ENCODE measurements at regions not wholly inside any gene's neighbourhood (a gene's known extent, or its start where the extent isn't known, plus 50 kb on each side); places are given as distances from the start of the nearest gene placed in this dataset.
"Not testable (repeated sequence)": the region's sequence is repeated elsewhere in the genome, so short reads cannot be mapped to it uniquely, and the experiment has no call there.

- Histone ChIP-seq H3K9me3 (ENCODE audit: control insufficient read depth, insufficient read depth, low read length) (no peaks in the 10 kb centered on the region), H3K27me3 (ENCODE audit: control insufficient read depth, insufficient read depth, low read length) (no peaks in the 10 kb centered on the region), H3K4me3 (ENCODE audit: low read depth, low read length) (no peak overlapping the region), H3K27ac (ENCODE audit: low read depth, low read length) (no peak overlapping the region)
- TF ChIP-seq CTCF (IDR thresholded peaks at IDR 0.05; ENCODE audit: low read depth, low read length) = no peak
- no peak for DNase-seq (ENCODE audit: low read depth, low spot score)
- ChIA-PET CTCF (no interaction called here), POLR2A (no interaction called here)
These were observed 146.7 kb downstream of the SEM1 start for GRCh38 chr7:96562966-96563365.

- no peak overlapping the region for H3K4me3 ChIP-seq (ENCODE audit: low read depth, low read length)
- DNase-seq (ENCODE audit: low read depth, low spot score) = no peak
- no peak overlapping the region for H3K27ac ChIP-seq (ENCODE audit: low read depth, low read length)
- no peak for TF ChIP-seq CTCF (IDR thresholded peaks at IDR 0.05; ENCODE audit: low read depth, low read length)
- H3K9me3 ChIP-seq (ENCODE audit: control insufficient read depth, insufficient read depth, low read length) = no peaks in the 10 kb centered on the region
- H3K27me3 ChIP-seq (ENCODE audit: control insufficient read depth, insufficient read depth, low read length) = no peaks in the 10 kb centered on the region
- ChIA-PET POLR2A (no interaction called here), CTCF (no interaction called here)
These were observed 147.2 kb downstream of the SEM1 start for GRCh38 chr7:96562458-96562857.

- TF ChIP-seq CTCF (IDR thresholded peaks at IDR 0.05; ENCODE audit: low read depth, low read length) = no peak
- Histone ChIP-seq H3K27ac (ENCODE audit: low read depth, low read length) (no peak overlapping the region), H3K9me3 (ENCODE audit: control insufficient read depth, insufficient read depth, low read length) (no peaks in the 10 kb centered on the region), H3K27me3 (ENCODE audit: control insufficient read depth, insufficient read depth, low read length) (no peaks in the 10 kb centered on the region), H3K4me3 (ENCODE audit: low read depth, low read length) (no peak overlapping the region)
- ChIA-PET POLR2A (no interaction called here), CTCF (no interaction called here)
- no peak for DNase-seq (ENCODE audit: low read depth, low spot score)
These were observed 147.8 kb downstream of the SEM1 start for GRCh38 chr7:96561892-96562291.

GRCh38 chr7:96558530-96558929 is 151.1 kb downstream of the SEM1 start:
- no peak for TF ChIP-seq CTCF (IDR thresholded peaks at IDR 0.05; ENCODE audit: low read depth, low read length)
- H3K9me3 ChIP-seq (ENCODE audit: control insufficient read depth, insufficient read depth, low read length) = no peaks in the 10 kb centered on the region
- ChIA-PET CTCF (interaction anchor here (0.6 kb wide), 1 partner anchor 1311 kb away, joined by 4 read pairs; no protein-coding TSS in a partner anchor), POLR2A (no interaction called here)
- no peak overlapping the region for H3K27ac ChIP-seq (ENCODE audit: low read depth, low read length)
- no peak overlapping the region for H3K4me3 ChIP-seq (ENCODE audit: low read depth, low read length)
- peak; percentile 2 for DNase-seq (ENCODE audit: low read depth, low spot score)
- H3K27me3 ChIP-seq (ENCODE audit: control insufficient read depth, insufficient read depth, low read length) = no peaks in the 10 kb centered on the region

- POLR2A ChIA-PET = no interaction called here
- H3K9me3 ChIP-seq (ENCODE audit: control insufficient read depth, insufficient read depth, low read length) = no peaks in the 10 kb centered on the region
- H3K27ac ChIP-seq (ENCODE audit: low read depth, low read length) = no peak overlapping the region
- CTCF ChIA-PET = no interaction called here
- DNase-seq (ENCODE audit: low read depth, low spot score) = no peak
- H3K27me3 ChIP-seq (ENCODE audit: control insufficient read depth, insufficient read depth, low read length) = no peaks in the 10 kb centered on the region
- no peak overlapping the region for H3K4me3 ChIP-seq (ENCODE audit: low read depth, low read length)
- TF ChIP-seq CTCF (IDR thresholded peaks at IDR 0.05; ENCODE audit: low read depth, low read length) = no peak
These were observed 151.6 kb downstream of the SEM1 start for GRCh38 chr7:96558093-96558492.

GRCh38 chr7:96557598-96557997 is 152.0 kb downstream of the SEM1 start:
- POLR2A ChIA-PET; H3K9me3 ChIP-seq (ENCODE audit: control insufficient read depth, insufficient read depth, low read length); CTCF ChIA-PET; H3K27ac ChIP-seq (ENCODE audit: low read depth, low read length); DNase-seq (ENCODE audit: low read depth, low spot score); H3K27me3 ChIP-seq (ENCODE audit: control insufficient read depth, insufficient read depth, low read length); H3K4me3 ChIP-seq (ENCODE audit: low read depth, low read length): not testable (repeated sequence)
